HEK293 (cell line): ENCODE measurements at regions not wholly inside any gene's neighbourhood (a gene's known extent, or its start where the extent isn't known, plus 50 kb on each side); places are given as distances from the start of the nearest gene placed in this dataset.
A peak's percentile ranks its signal among the peaks of the same experiment; 100 is the strongest.

Source experiments
- CTCF ChIA-PET: fragments of 350-600 bp; formaldehyde crosslinking; extraction: SDS; loops from one replicate; lab custom pipeline; 2021; ENCODE audit warnings: antibody characterized with exemption; lab: Yijun Ruan, JAX
- POLR2A ChIA-PET: fragments of 300-600 bp; formaldehyde crosslinking; extraction: SDS; loops from one replicate; lab custom pipeline; 2020; ENCODE audit warnings: antibody characterized with exemption, inconsistent platforms; lab: Yijun Ruan, JAX
- H3K27ac ChIP-seq: fragments of 200-500 bp; sonication (Bioruptor generic); 2 replicates; pipeline ENCODE4 v1.5.1; 2014; ENCODE audit warnings: low read depth, low read length, control low read depth, inconsistent platforms; ENCODE audit errors: extremely low read depth
- H3K36me3 ChIP-seq, 2 experiments: fragments of 200-500 bp in 1 of 2; sonication (Bioruptor generic) in 1 of 2; 1 replicate in 1 of 2; 2 replicates in 1 of 2; pipeline ENCODE4 v1.5.1; 2014 to 2017; ENCODE audit warnings: inconsistent platforms in 2 of 2, low read length in 2 of 2; ENCODE audit not compliant: control insufficient read depth in 2 of 2, insufficient read depth in 1 of 2
- H3K4me1 ChIP-seq: fragments of 200-500 bp; sonication (Bioruptor generic); 2 replicates; pipeline ENCODE4 v1.5.1; 2014; ENCODE audit warnings: mild to moderate bottlenecking, low read length, inconsistent platforms; ENCODE audit not compliant: control insufficient read depth, insufficient read depth
- H3K4me3 ChIP-seq: 2 replicates; pipeline ENCODE4 v1.5.1; 2011; ENCODE audit warnings: low read depth, mild to moderate bottlenecking, control low read depth, low read length, moderate library complexity
- H3K9me3 ChIP-seq: fragments of 200-500 bp; sonication (Bioruptor generic); 2 replicates; pipeline ENCODE4 v1.5.1; 2014; ENCODE audit warnings: low read depth, low read length, inconsistent platforms; ENCODE audit not compliant: control insufficient read depth, insufficient read depth
- AEBP2 ChIP-seq: fragments of 450-650 bp; formaldehyde crosslinking; IDR thresholded peaks from 2 replicates; pipeline ENCODE4 v1.5.1; 2016; ENCODE audit warnings: missing biosample characterization, missing genetic modification characterization, borderline replicate concordance
- BCL11A ChIP-seq: fragments of 450-650 bp; formaldehyde crosslinking; IDR thresholded peaks from 2 replicates; pipeline ENCODE4 v1.5.1; 2016; ENCODE audit warnings: low read depth, missing biosample characterization, missing genetic modification characterization
- GLIS1 ChIP-seq: fragments of 450-650 bp; formaldehyde crosslinking; IDR thresholded peaks from 2 replicates; pipeline ENCODE4 v1.5.1; 2016; ENCODE audit warnings: missing biosample characterization, missing genetic modification characterization
- SETDB1 ChIP-seq: IDR thresholded peaks from one replicate; pipeline ENCODE4 v1.6.1; 2017; ENCODE audit warnings: mild to moderate bottlenecking, low read length, moderate library complexity, mixed read lengths; ENCODE audit not compliant: insufficient read length
- YY2 ChIP-seq: fragments of 450-650 bp; formaldehyde crosslinking; IDR thresholded peaks from 2 replicates; pipeline ENCODE4 v1.5.1; 2016; ENCODE audit warnings: missing biosample characterization, missing genetic modification characterization
- ZBTB21 ChIP-seq: fragments of 450-650 bp; formaldehyde crosslinking; IDR thresholded peaks from 2 replicates; pipeline ENCODE4 v1.5.1; 2017; ENCODE audit warnings: missing biosample characterization, missing genetic modification characterization
- ZBTB26 ChIP-seq: fragments of 450-650 bp; formaldehyde crosslinking; optimal IDR thresholded peaks from 2 replicates; pipeline ENCODE3; 2016; ENCODE audit warnings: missing biosample characterization, mild to moderate bottlenecking, missing genetic modification characterization
- ZNF184 ChIP-seq: fragments of 450-650 bp; IDR thresholded peaks from 2 replicates; pipeline ENCODE4 v1.5.1; 2018; ENCODE audit warnings: missing biosample characterization, mild to moderate bottlenecking, missing genetic modification characterization
- ZNF280D ChIP-seq: fragments of 450-650 bp; formaldehyde crosslinking; IDR thresholded peaks from 2 replicates; pipeline ENCODE4 v1.5.1; 2016; ENCODE audit warnings: missing biosample characterization, missing genetic modification characterization
- ZNF350 ChIP-seq: fragments of 450-650 bp; formaldehyde crosslinking; IDR thresholded peaks from 2 replicates; pipeline ENCODE4 v1.5.0; 2017; ENCODE audit warnings: missing biosample characterization, mild to moderate bottlenecking, missing genetic modification characterization
- ZNF513 ChIP-seq: fragments of 450-650 bp; IDR thresholded peaks from 2 replicates; pipeline ENCODE4 v1.5.1; 2018; ENCODE audit warnings: missing biosample characterization, missing genetic modification characterization
- ZNF626 ChIP-seq: fragments of 450-650 bp; sonication (Bioruptor Pico); formaldehyde crosslinking; IDR thresholded peaks from 2 replicates; pipeline ENCODE4 v1.5.1; 2018; ENCODE audit warnings: missing biosample characterization, missing genetic modification characterization, inconsistent platforms
- ZNF645 ChIP-seq: fragments of 450-650 bp; formaldehyde crosslinking; IDR thresholded peaks from 2 replicates; pipeline ENCODE4; 2016; ENCODE audit warnings: missing biosample characterization, missing genetic modification characterization
- ZNF664 ChIP-seq: fragments of 450-650 bp; formaldehyde crosslinking; IDR thresholded peaks from 2 replicates; pipeline ENCODE4 v1.5.1; 2016; ENCODE audit warnings: missing biosample characterization, missing genetic modification characterization
- ZNF701 ChIP-seq: fragments of 450-650 bp; formaldehyde crosslinking; IDR thresholded peaks from 2 replicates; pipeline ENCODE4 v1.5.1; 2016; ENCODE audit warnings: missing biosample characterization, missing genetic modification characterization

GRCh38 chr6:137654365-137654981 lies 160.3 kb upstream of the OLIG3 start (continued):
- TF ChIP-seq ZNF645 (no peak), ZNF701 (tag by site-specific recombination) (no peak), AEBP2 (tag by site-specific recombination) (no peak), ZNF280D (tag by site-specific recombination) (peak; percentile 56; the same call in 1 of the 2 replicates), SETDB1 (peak; percentile 100), ZNF350 (tag by site-specific recombination) (peak; percentile 39; the same call in 1 of the 2 replicates), ZBTB26 (no peak)

- no peaks in the 10 kb centered on the region for H3K9me3 ChIP-seq
- H3K4me3 ChIP-seq, result no peak overlapping the region
- H3K4me1 ChIP-seq, result peaks cover 16% of the 10 kb centered on the region
- no peaks in the 10 kb centered on the region for H3K36me3 ChIP-seq
- no peak overlapping the region for H3K27ac ChIP-seq
- POLR2A ChIA-PET, result no interaction called here
- TF ChIP-seq BCL11A (tag by site-specific recombination) (no peak), YY2 (tag by site-specific recombination) (no peak), ZNF626 (tag by site-specific recombination) (no peak), ZNF513 (tag by site-specific recombination) (no peak), GLIS1 (tag by site-specific recombination) (no peak), ZNF184 (tag by site-specific recombination) (no peak), ZBTB21 (tag by site-specific recombination) (no peak), ZNF664 (no peak)
- CTCF ChIA-PET, result interaction anchor here (0.6 kb wide), 2 partner anchors 325 to 403 kb away, joined by 3 to 4 read pairs; no protein-coding TSS in a partner anchor
Observed at GRCh38 chr6:137655291-137655690, 161.1 kb upstream of the OLIG3 start.
